ENCODE measurements at regions not wholly inside any gene's neighbourhood (a gene's known extent, or its start where the extent isn't known, plus 50 kb on each side); places are given as distances from the start of the nearest gene placed in this dataset.

- no peak for DNase-seq
Measured at GRCh38 chr20:51265361-51265760, 242.5 kb upstream of the KCNG1 start.

- DNase-seq = no peak
Measured at GRCh38 chr20:51262240-51262639, 239.3 kb upstream of the KCNG1 start.

GRCh38 chr20:51259455-51259854 is 236.5 kb upstream of the KCNG1 start:
- DNase-seq = no peak

GRCh38 chr20:51258582-51259165 is 235.8 kb upstream of the KCNG1 start:
- no peak for DNase-seq

DNA sequence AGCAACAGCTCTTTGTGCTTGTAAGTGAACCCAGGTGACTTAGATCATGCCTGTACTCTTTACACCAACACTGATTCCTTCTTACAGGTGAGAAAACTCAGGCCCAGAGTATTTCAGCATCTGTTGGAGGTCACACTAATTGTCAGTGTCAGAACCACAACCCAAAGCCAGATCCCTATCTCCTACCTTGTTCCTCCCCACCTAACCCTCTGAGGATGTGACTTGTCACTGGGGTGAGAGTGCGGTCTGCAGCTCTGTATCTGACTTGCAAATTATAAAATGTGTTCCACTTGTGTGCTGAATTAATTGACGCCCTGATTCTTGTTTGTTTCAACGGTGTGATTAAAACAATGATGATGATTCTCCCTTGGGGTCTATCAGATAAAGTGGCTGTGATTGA is 232.5 kb upstream of the KCNG1 start:
- no peak for DNase-seq

GRCh38 chr20:51253280-51253679 is 230.4 kb upstream of the KCNG1 start:
- no peak for DNase-seq

- no peak for DNase-seq
Measured at GRCh38 chr20:51249781-51250180, 226.9 kb upstream of the KCNG1 start.

GRCh38 chr20:51249215-51249614 is 226.3 kb upstream of the KCNG1 start:
- DNase-seq = no peak

- DNase-seq = no peak
Measured at GRCh38 chr20:51244466-51244865, 221.6 kb upstream of the KCNG1 start.

- no peak for DNase-seq
Measured at GRCh38 chr20:51238675-51239305, 215.9 kb upstream of the KCNG1 start.

DNA sequence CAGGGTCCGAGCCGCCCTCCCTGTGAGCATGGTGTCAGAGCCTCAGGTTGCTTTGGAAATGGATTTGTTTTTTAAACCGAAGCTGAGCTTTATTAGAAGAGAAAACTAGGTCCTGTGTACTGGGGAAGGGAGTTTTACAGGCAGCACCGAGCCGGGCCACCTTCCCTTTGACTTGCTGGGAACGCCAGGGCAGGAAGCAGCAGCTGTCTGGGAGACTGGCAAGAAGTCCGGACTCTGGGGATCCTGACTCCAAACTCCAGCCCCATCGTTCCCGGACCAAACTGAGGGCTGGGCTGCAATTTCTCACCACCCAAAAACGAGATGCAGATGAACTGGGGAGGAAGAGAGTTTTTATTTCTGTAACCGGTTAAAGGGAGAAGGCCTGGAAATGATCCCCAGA is 214.9 kb upstream of the KCNG1 start:
- DNase-seq = no peak

GRCh38 chr20:51237278-51237677 is 214.4 kb upstream of the KCNG1 start:
- DNase-seq = no peak

- no peak for DNase-seq
Measured at GRCh38 chr20:51236421-51236820, 213.5 kb upstream of the KCNG1 start.

DNA sequence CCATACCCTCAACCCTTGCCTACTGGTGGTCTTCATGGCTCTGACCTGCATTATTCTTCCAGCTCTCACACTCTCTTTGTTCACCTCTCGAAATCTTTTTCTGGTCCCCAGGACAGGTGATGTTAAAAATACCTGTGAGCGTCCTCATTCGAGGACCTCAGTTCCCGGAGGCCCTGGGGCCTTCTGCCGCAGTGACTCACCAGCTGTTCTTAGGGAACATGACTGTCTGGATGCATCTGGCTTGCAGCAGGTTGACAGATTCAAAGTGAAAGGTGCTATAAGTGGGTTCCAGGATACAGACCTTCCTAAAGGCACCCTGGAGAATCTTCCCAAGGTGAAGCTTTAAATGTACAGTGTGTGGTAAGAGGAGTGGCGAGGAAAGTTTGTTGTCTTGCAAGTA is 210.4 kb upstream of the KCNG1 start:
- DNase-seq = no peak

DNA sequence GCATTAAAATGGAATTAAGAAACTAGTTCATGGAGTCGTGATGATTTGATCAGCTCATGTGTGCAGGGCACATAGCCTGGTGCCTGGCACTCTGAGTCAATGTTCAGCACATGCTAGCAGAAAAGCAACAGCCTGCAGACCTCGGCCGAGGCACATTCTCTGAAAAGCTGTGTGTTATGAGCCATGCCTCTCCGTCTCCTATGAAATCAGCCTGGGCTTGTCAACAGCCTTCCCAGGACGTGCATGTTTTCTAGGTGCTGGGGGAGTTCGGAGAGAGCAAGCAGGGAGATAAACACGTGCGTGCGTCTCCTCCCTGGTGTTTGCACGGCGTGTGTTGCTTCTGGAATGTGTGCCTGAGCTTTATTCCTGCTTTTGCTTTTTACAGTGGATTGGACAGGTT is 207.8 kb upstream of the KCNG1 start:
- no peak for DNase-seq

DNA sequence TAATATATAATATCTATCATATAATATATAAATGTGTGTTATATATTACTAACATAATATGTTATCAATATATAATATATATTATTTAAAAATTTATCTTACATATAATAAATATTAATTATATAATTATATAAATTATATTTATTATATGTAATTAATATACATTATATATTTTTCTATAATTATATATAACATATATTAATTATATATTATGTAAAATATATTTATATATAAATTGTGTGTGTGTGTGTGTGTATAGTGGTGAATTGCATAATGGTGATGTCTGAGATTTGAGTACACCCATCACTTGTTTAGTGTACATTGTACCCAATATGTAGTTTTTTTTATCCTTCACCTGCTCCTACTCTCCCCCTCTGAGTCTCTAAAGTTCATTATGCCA is 205.9 kb upstream of the KCNG1 start:
- no peak for DNase-seq

DNA sequence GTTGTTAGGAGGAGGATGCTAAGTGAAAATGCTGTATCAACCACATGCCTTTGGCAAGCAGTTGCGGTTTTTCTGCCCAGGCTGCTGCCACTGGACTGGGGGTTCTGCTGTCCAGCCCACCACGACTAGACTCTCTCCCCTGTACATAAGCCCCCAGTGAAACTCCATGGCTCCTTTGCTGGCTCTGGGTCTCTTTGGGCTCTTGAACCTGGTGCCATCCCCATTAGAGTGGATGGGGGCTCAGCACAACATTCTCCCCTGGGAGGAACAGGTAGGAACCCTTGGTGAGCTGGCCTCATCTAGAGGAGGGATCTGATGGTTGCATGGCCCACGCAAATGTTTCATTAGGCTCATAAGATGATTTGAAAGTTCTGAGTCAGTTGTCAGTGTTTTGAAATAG is 204.8 kb upstream of the KCNG1 start:
- DNase-seq = no peak

DNA sequence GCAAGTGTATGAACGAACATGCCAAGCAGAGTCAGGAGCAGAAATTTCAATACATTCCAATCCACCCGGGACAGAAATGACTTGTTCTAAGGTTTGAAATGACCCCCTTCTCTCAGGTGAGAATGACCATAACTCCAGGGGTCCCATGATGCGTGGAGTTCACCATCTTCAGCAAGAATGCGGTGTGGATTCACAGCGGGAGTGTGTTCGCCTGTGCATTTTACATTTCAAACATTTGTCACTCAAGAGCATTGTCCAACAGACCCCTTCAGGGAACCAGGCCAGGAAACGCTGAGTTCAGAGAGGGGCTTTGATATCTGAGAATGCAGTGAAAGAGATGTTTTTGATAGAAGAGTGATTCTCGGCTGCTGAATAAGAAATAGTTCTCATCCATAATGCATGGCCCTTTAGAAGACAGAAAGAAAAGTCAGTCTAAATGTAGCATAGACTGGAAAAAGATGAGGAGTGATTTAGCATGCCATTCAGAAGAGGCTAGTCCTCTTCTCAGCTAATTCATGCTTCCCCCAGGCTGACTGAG is 200.3 kb upstream of the KCNG1 start:
- no peak for DNase-seq

GRCh38 chr20:51221791-51222408 is 199.0 kb upstream of the KCNG1 start:
- DNase-seq = no peak

GRCh38 chr20:51221103-51221502 is 198.2 kb upstream of the KCNG1 start:
- DNase-seq = no peak

GRCh38 chr20:51220293-51220706 is 197.4 kb upstream of the KCNG1 start:
- peak in 4 of 6 experiments; percentile 13 to 25 (median 20) for DNase-seq

DNA sequence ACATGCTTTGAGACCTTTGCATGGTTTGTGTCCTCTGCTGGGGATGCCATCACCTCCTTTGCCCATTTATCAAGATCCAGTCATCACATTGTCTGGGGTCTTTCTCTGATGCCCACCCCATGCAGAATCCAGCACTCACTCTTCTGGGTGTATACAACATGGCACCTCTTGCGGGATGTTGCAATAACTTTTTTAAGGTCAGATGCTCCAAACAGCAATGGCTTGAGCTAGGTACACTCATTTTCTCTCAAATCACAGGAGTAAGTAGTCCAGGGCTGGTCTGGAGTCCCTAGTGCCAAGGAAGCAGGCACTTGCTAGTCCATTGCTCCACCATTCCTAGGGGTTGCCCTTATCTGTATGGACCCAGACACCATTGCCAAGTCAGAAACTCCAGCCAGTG is 196.6 kb upstream of the KCNG1 start:
- no peak for DNase-seq

DNA sequence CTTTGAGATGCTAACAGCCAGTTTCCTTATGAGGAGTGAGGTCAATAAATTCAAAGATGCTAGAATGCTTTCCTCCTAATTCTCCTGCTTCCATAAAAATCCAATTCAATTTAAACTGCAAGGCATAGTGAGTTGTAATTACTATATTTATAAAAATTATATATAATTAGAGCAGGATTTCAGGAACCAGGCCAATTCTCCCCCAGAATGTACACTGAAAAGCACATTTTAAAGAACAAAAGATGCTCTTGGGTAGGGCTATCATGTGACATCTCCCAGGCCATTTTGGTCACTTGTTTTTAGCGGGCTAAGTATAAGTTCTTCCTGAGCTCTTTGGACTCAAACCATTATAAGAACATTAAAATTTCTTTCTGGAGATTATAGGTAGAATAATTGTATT is 195.7 kb upstream of the KCNG1 start:
- no peak for DNase-seq

DNA sequence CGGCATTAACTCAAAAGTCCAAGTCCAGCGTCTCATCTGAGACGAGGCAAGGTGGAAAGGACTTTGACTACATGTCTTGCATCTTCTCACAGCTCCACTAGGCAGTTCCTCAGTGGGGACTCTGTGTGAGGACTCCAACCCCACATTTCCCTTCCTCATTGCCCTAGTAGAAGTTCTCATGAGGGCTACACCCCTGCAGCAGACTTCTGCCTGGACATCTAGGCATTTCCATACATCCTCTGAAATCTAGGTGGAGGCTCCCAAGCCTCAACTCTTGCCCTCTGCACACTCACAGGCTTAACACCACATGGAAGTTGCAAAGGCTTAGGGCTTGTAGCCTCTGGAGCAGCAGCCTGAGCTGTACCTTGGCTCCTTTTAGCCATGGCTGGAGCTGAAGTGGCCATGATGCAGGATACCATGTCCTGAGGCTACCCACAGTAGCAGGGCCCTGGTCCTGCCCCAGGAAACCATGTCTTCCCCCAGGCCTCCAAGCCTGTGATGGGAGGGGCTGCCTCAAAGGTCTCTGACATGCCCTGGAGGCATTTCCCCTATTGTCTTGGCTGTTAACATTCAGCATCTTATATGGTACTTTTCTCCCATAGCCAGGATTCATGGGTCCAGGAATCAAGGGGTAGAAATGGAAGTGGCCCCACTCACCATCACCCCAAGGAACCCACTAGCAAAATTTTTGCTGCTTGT is 194.6 kb upstream of the KCNG1 start:
- no peak for DNase-seq
